ENCODE measurements at regions not wholly inside any gene's neighbourhood (a gene's known extent, or its start where the extent isn't known, plus 50 kb on each side); places are given as distances from the start of the nearest gene placed in this dataset.

DNA sequence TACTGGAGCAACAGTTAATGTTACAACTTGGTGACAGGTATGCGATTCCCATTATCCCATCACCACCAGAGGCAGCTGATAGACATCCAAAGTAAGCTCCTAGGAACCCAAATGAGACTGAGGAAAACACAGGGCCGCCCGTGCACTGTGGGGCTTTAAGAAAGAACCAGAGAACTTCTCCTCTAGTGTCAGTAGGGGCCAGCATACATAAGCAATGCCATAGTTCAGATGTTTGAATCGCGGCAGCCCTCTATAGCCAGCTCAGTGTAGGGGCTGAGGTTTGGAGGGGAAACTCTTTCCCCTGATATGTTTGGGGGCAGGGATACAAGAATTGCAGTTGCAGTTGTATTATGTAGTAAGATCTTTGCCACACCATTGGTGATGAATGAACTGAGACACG lies 593.3 kb upstream of the NCAM2 start:
- TF ChIP-seq, protein P1, sequence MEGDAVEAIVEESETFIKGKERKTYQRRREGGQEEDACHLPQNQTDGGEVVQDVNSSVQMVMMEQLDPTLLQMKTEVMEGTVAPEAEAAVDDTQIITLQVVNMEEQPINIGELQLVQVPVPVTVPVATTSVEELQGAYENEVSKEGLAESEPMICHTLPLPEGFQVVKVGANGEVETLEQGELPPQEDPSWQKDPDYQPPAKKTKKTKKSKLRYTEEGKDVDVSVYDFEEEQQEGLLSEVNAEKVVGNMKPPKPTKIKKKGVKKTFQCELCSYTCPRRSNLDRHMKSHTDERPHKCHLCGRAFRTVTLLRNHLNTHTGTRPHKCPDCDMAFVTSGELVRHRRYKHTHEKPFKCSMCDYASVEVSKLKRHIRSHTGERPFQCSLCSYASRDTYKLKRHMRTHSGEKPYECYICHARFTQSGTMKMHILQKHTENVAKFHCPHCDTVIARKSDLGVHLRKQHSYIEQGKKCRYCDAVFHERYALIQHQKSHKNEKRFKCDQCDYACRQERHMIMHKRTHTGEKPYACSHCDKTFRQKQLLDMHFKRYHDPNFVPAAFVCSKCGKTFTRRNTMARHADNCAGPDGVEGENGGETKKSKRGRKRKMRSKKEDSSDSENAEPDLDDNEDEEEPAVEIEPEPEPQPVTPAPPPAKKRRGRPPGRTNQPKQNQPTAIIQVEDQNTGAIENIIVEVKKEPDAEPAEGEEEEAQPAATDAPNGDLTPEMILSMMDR (IDR thresholded peaks at IDR 0.05; ENCODE audit: borderline replicate concordance, extremely low read depth, low read length, poor library complexity, severe bottlenecking), result no peak
- TF ChIP-seq EZH2 (IDR thresholded peaks at IDR 0.05; ENCODE audit: borderline replicate concordance, low read depth, low read length, severe bottlenecking), result no peak

Measured in DND-41 (cell line).